HepG2 (cell line): ENCODE measurements at regions not wholly inside any gene's neighbourhood (a gene's known extent, or its start where the extent isn't known, plus 50 kb on each side); places are given as distances from the start of the nearest gene placed in this dataset.

Source experiments
- ATAC-seq: fragments of 200-7000 bp; cut with Tn5 transposase; 3 replicates; pipeline ENCODE4 v1.9.1; 2020; ENCODE audit warnings: mild to moderate bottlenecking, moderate library complexity
- BruUV-seq: library from RNA; stranded (reverse); fragments of 400-500 nt; replicated peaks from 2 replicates; lab custom pipeline; 2021; lab: Mats Ljungman, UMichigan
- CTCF ChIA-PET: fragments of 300-600 bp; formaldehyde crosslinking; extraction: SDS; loops from one replicate; lab custom pipeline; 2021; ENCODE audit warnings: low total read pairs, inconsistent platforms, low intra/inter-chr PET ratio; lab: Yijun Ruan, JAX
- POLR2A ChIA-PET: fragments of 350-600 bp; sonication (Branson Sonifier 250); formaldehyde crosslinking; loops from one replicate; lab custom pipeline; 2020; ENCODE audit warnings: antibody characterized with exemption, inconsistent platforms; lab: Yijun Ruan, JAX
- DNase-seq: peaks from one replicate; pipeline ENCODE4 v3.0.0-alpha.2; 2015; ENCODE audit warnings: low spot score
- FAIRE-seq: peaks from 3 replicates; lab custom pipeline; 2011; peaks lifted over from hg19 to GRCh38; lab: Jason Lieb, UNC
- H2AFZ ChIP-seq: one replicate; pipeline ENCODE4 v1.6.1; 2011; ENCODE audit warnings: low read length, inconsistent platforms
- H3K27ac ChIP-seq: fragments of 300-600 bp; 3 replicates; pipeline ENCODE4 v1.8.0; 2011; ENCODE audit warnings: mixed run types, mild to moderate bottlenecking, mixed read lengths, low read length, inconsistent platforms; ENCODE audit not compliant: insufficient read depth; ENCODE audit errors: extremely low read length
- H3K27me3 ChIP-seq, 2 experiments: fragments of 200-600 bp in 1 of 2; 2 replicates in 1 of 2; 3 replicates in 1 of 2; pipeline versions ENCODE4 v1.6.0 to v1.8.0; 2011; ENCODE audit warnings: low read length in 2 of 2, mild to moderate bottlenecking in 2 of 2, moderate library complexity in 2 of 2, inconsistent platforms in 1 of 2; ENCODE audit not compliant: insufficient read depth in 2 of 2, control insufficient read depth in 1 of 2
- H3K36me3 ChIP-seq, 2 experiments: fragments of 200-600 bp in 1 of 2; replicated peaks in 1 of 2; 2 replicates in 1 of 2; 3 replicates in 1 of 2; pipeline versions ENCODE4 v1.5.1 to v1.8.0; 2011; ENCODE audit warnings: low read length in 2 of 2, inconsistent platforms in 1 of 2; ENCODE audit not compliant: insufficient read depth in 2 of 2, control insufficient read depth in 1 of 2
- H3K4me1 ChIP-seq: 2 replicates; pipeline ENCODE4 v1.5.1; 2012; ENCODE audit warnings: low read length, inconsistent platforms; ENCODE audit not compliant: insufficient read depth
- H3K4me2 ChIP-seq: 2 replicates; pipeline ENCODE4 v1.6.0; 2011; ENCODE audit warnings: low read depth, low read length, inconsistent platforms
- H3K4me3 ChIP-seq, 3 experiments: fragments of 200-600 bp in 1 of 3; sonication (generic), shearing (Covaris generic) in 1 of 3; replicated peaks in 1 of 3; 2 replicates each; pipeline ENCODE4 v1.5.1; 2011 to 2016; ENCODE audit warnings: low read length in 3 of 3, inconsistent platforms in 2 of 3, low read depth in 2 of 3, mild to moderate bottlenecking in 2 of 3, control low read depth in 1 of 3, mixed read lengths in 1 of 3; ENCODE audit not compliant: insufficient read depth in 1 of 3
- H3K79me2 ChIP-seq: one replicate; pipeline ENCODE4 v1.6.1; 2011; ENCODE audit warnings: low read length, inconsistent platforms; ENCODE audit not compliant: insufficient read depth
- H3K9ac ChIP-seq: 2 replicates; pipeline ENCODE4 v1.6.0; 2011; ENCODE audit warnings: mild to moderate bottlenecking, low read depth, low read length, inconsistent platforms; ENCODE audit not compliant: insufficient read depth
- H3K9me3 ChIP-seq: 2 replicates; pipeline ENCODE4 v1.5.1; 2012; ENCODE audit warnings: mild to moderate bottlenecking, low read length
- H4K20me1 ChIP-seq: 2 replicates; pipeline ENCODE4 v1.6.0; 2011; ENCODE audit warnings: inconsistent platforms, mild to moderate bottlenecking, low read length, moderate library complexity; ENCODE audit not compliant: insufficient read depth
- ARNT2 ChIP-seq: sonication (generic); formaldehyde crosslinking; IDR thresholded peaks from 2 replicates; pipeline ENCODE4 v1.8.0; 2022; ENCODE audit warnings: mild to moderate bottlenecking, low read depth, missing genetic modification reagents, moderate library complexity
- CC2D1A ChIP-seq: sonication (generic); formaldehyde crosslinking; IDR thresholded peaks from 2 replicates; pipeline ENCODE4 v1.8.1; 2023; ENCODE audit warnings: mild to moderate bottlenecking, missing genetic modification reagents
- EHMT2 ChIP-seq: fragments of 200-600 bp; sonication (generic); IDR thresholded peaks from 2 replicates; pipeline ENCODE4 v1.7.0; 2017; ENCODE audit warnings: antibody characterized with exemption, low read depth, low read length, borderline replicate concordance
- FLYWCH1 ChIP-seq: sonication (generic); formaldehyde crosslinking; IDR thresholded peaks from 2 replicates; pipeline ENCODE4 v1.8.1; 2023; ENCODE audit warnings: mild to moderate bottlenecking, missing genetic modification reagents
- HBP1 ChIP-seq: IDR thresholded peaks from 2 replicates; pipeline ENCODE4 v1.6.1; 2016; ENCODE audit warnings: low read depth, control low read depth
- MED8 ChIP-seq: sonication (generic); formaldehyde crosslinking; IDR thresholded peaks from 2 replicates; pipeline ENCODE4 v1.8.1; 2023; ENCODE audit warnings: mild to moderate bottlenecking, missing genetic modification reagents; ENCODE audit not compliant: insufficient replicate concordance
- SMAD9 ChIP-seq: sonication (generic); formaldehyde crosslinking; IDR thresholded peaks from 2 replicates; pipeline ENCODE4 v1.5.1; 2020; ENCODE audit warnings: mild to moderate bottlenecking, missing genetic modification reagents
- SMC3 ChIP-seq: IDR thresholded peaks from 2 replicates; pipeline ENCODE4 v1.6.1; 2011; ENCODE audit warnings: low read length, improper control_type of control experiment
- THAP11 ChIP-seq: IDR thresholded peaks from 2 replicates; pipeline ENCODE4 v1.6.1; 2016; ENCODE audit warnings: missing biosample characterization, missing genetic modification reagents
- ZNF12 ChIP-seq: sonication (generic); formaldehyde crosslinking; IDR thresholded peaks from 2 replicates; pipeline ENCODE4 v1.5.0; 2020; ENCODE audit warnings: missing genetic modification reagents
- ZNF256 ChIP-seq: sonication (generic); formaldehyde crosslinking; conservative IDR thresholded peaks from 2 replicates; pipeline ENCODE4 v1.4.0; 2020; ENCODE audit warnings: missing genetic modification reagents
- ZSCAN5A ChIP-seq: sonication (generic); formaldehyde crosslinking; IDR thresholded peaks from 2 replicates; pipeline ENCODE4 v1.8.0; 2022; ENCODE audit warnings: mild to moderate bottlenecking, missing genetic modification reagents, borderline replicate concordance
- WGBS: methylation state at CpG from one replicate; pipeline ENCODE4 v1.1.6; 2017; ENCODE audit warnings: low lambda C conversion rate; 5-methylcytosine and 5-hydroxymethylcytosine counted together
- in situ Hi-C: cut with HindIII; loops from 2 replicates; pipeline ENCODE4 v1.10.0; 2017; ENCODE audit warnings: low pct_unique_long_range_greater_than_20kb; ENCODE audit not compliant: extremely low pct_ligation_motif_present
- intact Hi-C: fragments of 100-400 bp; cut with micrococcal nuclease; formaldehyde crosslinking; loops from one replicate; pipeline ENCODE4 v1.10.0; 2022; ENCODE audit not compliant: unreplicated experiment
- TF ChIP-seq, protein P1 (sequence below): sonication (generic); formaldehyde crosslinking; IDR thresholded peaks from 2 replicates; pipeline ENCODE4 v1.8.1; 2023; ENCODE audit warnings: mild to moderate bottlenecking, missing genetic modification reagents

- H3K27ac ChIP-seq, result no peak overlapping the region
- POLR2A ChIA-PET, result no interaction called here
- CTCF ChIA-PET, result no interaction called here
Observed at GRCh38 chr4:144831971-144832370, 186.0 kb downstream of the HHIP start.

More at GRCh38 chr4:144831971-144832370, 186.0 kb downstream of the HHIP start:
- no peak overlapping the region for H3K9ac ChIP-seq
- no peak for DNase-seq
- H3K36me3 ChIP-seq, result no peaks in the 10 kb centered on the region
- BruUV-seq, result no TSS peak
- H2AFZ ChIP-seq, result no peak overlapping the region
- FAIRE-seq, result no peak
- no peak for TF ChIP-seq HBP1
- TF ChIP-seq ZNF12 (CRISPR knock-in tag), result no peak
- TF ChIP-seq FLYWCH1 (CRISPR knock-in tag), result no peak
- TF ChIP-seq, protein P1, sequence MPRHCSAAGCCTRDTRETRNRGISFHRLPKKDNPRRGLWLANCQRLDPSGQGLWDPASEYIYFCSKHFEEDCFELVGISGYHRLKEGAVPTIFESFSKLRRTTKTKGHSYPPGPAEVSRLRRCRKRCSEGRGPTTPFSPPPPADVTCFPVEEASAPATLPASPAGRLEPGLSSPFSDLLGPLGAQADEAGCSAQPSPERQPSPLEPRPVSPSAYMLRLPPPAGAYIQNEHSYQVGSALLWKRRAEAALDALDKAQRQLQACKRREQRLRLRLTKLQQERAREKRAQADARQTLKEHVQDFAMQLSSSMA (CRISPR knock-in tag), result no peak
- no peak for TF ChIP-seq EHMT2
- no peak for TF ChIP-seq ZSCAN5A (CRISPR knock-in tag)
- TF ChIP-seq SMC3, result no peak
- TF ChIP-seq ARNT2 (CRISPR knock-in tag), result no peak
- no peak for TF ChIP-seq ZNF256
- TF ChIP-seq MED8 (CRISPR knock-in tag), result no peak
- TF ChIP-seq CC2D1A (CRISPR knock-in tag), result no peak
- TF ChIP-seq THAP11 (CRISPR knock-in tag), result no peak
- no peak for TF ChIP-seq SMAD9 (CRISPR knock-in tag)
- H3K4me3 ChIP-seq, result no peak overlapping the region
- H3K27me3 ChIP-seq, result no peaks in the 10 kb centered on the region
- no peaks in the 10 kb centered on the region for H3K9me3 ChIP-seq
- no peak for ATAC-seq
- H3K79me2 ChIP-seq, result no peaks in the 10 kb centered on the region
- intact Hi-C loops, result no loop called here
- in situ Hi-C loops, result no loop called here
- H3K4me2 ChIP-seq, result no peak overlapping the region
- no peaks in the 10 kb centered on the region for H4K20me1 ChIP-seq
- no peaks in the 10 kb centered on the region for H3K4me1 ChIP-seq
- WGBS, result 26% methylated on average over 2 of the region's 2 CpGs
